ENCODE measurements at regions not wholly inside any gene's neighbourhood (a gene's known extent, or its start where the extent isn't known, plus 50 kb on each side); places are given as distances from the start of the nearest gene placed in this dataset.

DNA sequence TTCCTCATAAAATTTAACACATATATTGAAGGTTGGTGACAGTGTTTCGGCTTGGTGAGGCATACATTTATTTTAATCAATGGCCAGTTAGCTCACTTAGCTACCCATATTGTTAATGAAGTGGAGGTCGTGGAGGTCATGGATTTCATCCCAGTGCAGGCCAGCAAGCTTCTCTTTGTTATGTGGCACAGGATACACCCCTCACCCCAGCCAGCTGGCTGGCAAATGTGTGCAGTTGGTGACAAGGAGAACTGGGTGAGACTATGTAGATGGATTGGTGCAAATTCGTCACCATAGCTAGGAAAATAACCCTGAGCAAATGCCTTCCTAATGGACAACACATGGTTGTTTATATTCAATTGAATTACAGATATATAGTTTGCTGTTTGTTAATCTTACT, 50.5 kb upstream of the FOXP2 start:
- WGBS: 58% methylated on average over 3 of the region's 3 CpGs
- Histone ChIP-seq H3K27me3 (ENCODE audit: control insufficient read depth in 4 of 4, insufficient read depth in 4 of 4, low read length in 3 of 4) (no peaks in the 10 kb centered on the region), H3K27ac (ENCODE audit: low read depth in 1 of 2, low read length in 2 of 2) (no peak overlapping the region), H3K36me3 (ENCODE audit: control insufficient read depth in 4 of 4, insufficient read depth in 3 of 4, low read depth in 1 of 4, low read length in 3 of 4) (no peaks in the 10 kb centered on the region), H3K9me3 (ENCODE audit: control insufficient read depth in 4 of 4, low read length in 3 of 4) (no peaks in the 10 kb centered on the region), H3K4me1 (ENCODE audit: control insufficient read depth in 4 of 4, insufficient read depth in 4 of 4, low read length in 3 of 4) (no peaks in the 10 kb centered on the region), H3K4me3 (ENCODE audit: low read depth in 1 of 3, low read length in 3 of 3) (no peak overlapping the region), H3K9ac (ENCODE audit: low read depth in 1 of 2, low read length in 2 of 2) (no peak overlapping the region)
- no peak for DNase-seq (ENCODE audit: low spot score)
- no peak for TF ChIP-seq SP1 (IDR thresholded peaks at IDR 0.05)
- TF ChIP-seq, protein P1, sequence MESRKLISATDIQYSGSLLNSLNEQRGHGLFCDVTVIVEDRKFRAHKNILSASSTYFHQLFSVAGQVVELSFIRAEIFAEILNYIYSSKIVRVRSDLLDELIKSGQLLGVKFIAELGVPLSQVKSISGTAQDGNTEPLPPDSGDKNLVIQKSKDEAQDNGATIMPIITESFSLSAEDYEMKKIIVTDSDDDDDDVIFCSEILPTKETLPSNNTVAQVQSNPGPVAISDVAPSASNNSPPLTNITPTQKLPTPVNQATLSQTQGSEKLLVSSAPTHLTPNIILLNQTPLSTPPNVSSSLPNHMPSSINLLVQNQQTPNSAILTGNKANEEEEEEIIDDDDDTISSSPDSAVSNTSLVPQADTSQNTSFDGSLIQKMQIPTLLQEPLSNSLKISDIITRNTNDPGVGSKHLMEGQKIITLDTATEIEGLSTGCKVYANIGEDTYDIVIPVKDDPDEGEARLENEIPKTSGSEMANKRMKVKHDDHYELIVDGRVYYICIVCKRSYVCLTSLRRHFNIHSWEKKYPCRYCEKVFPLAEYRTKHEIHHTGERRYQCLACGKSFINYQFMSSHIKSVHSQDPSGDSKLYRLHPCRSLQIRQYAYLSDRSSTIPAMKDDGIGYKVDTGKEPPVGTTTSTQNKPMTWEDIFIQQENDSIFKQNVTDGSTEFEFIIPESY (IDR thresholded peaks at IDR 0.05): no peak
- TF ChIP-seq RAD21 (IDR thresholded peaks at IDR 0.05): no peak
- no peak for TF ChIP-seq EGR1 (IDR thresholded peaks at IDR 0.05; ENCODE audit: low read depth in 2 of 2)
- TF ChIP-seq, protein P2, sequence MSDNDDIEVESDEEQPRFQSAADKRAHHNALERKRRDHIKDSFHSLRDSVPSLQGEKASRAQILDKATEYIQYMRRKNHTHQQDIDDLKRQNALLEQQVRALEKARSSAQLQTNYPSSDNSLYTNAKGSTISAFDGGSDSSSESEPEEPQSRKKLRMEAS (IDR thresholded peaks at IDR 0.05): no peak

DNA sequence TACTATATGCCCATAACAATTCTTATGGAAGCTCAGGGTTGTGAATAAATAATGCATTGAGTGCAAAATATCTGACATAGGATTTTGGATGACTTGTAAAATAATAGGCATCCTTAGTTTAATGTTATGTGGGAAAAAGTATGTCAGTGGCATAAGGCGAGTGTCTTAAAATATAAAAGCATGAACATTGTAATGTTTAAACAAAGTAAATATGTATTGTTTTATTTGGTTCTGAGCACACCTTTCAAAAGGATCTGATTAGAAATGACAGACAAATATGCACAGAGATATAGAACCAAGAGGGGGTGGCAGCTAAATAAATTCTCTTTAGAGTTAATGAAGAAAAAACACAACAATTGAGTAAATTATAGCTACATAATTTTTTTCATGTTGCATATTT, 51.3 kb upstream of the FOXP2 start:
- Histone ChIP-seq H3K36me3 (ENCODE audit: control insufficient read depth in 4 of 4, insufficient read depth in 3 of 4, low read depth in 1 of 4, low read length in 3 of 4) (no peaks in the 10 kb centered on the region), H3K4me1 (ENCODE audit: control insufficient read depth in 4 of 4, insufficient read depth in 4 of 4, low read length in 3 of 4) (no peaks in the 10 kb centered on the region), H3K27ac (ENCODE audit: low read depth in 1 of 2, low read length in 2 of 2) (no peak overlapping the region), H3K4me3 (ENCODE audit: low read depth in 1 of 3, low read length in 3 of 3) (no peak overlapping the region), H3K27me3 (ENCODE audit: control insufficient read depth in 4 of 4, insufficient read depth in 4 of 4, low read length in 3 of 4) (no peaks in the 10 kb centered on the region), H3K9ac (ENCODE audit: low read depth in 1 of 2, low read length in 2 of 2) (no peak overlapping the region), H3K9me3 (ENCODE audit: control insufficient read depth in 4 of 4, low read length in 3 of 4) (no peaks in the 10 kb centered on the region)
- TF ChIP-seq HNF4G (IDR thresholded peaks at IDR 0.05) (no peak), FOXA1 (IDR thresholded peaks at IDR 0.05) (no peak), JUND (IDR thresholded peaks at IDR 0.05) (no peak), NR2F2 (IDR thresholded peaks at IDR 0.05) (no peak), YY1 (IDR thresholded peaks at IDR 0.05) (no peak), SP1 (IDR thresholded peaks at IDR 0.05) (no peak), TAF1 (conservative IDR thresholded peaks at IDR 0.05) (no peak), RAD21 (IDR thresholded peaks at IDR 0.05) (no peak), HNF4A (conservative IDR thresholded peaks at IDR 0.05) (no peak)
- TF ChIP-seq, protein P3, sequence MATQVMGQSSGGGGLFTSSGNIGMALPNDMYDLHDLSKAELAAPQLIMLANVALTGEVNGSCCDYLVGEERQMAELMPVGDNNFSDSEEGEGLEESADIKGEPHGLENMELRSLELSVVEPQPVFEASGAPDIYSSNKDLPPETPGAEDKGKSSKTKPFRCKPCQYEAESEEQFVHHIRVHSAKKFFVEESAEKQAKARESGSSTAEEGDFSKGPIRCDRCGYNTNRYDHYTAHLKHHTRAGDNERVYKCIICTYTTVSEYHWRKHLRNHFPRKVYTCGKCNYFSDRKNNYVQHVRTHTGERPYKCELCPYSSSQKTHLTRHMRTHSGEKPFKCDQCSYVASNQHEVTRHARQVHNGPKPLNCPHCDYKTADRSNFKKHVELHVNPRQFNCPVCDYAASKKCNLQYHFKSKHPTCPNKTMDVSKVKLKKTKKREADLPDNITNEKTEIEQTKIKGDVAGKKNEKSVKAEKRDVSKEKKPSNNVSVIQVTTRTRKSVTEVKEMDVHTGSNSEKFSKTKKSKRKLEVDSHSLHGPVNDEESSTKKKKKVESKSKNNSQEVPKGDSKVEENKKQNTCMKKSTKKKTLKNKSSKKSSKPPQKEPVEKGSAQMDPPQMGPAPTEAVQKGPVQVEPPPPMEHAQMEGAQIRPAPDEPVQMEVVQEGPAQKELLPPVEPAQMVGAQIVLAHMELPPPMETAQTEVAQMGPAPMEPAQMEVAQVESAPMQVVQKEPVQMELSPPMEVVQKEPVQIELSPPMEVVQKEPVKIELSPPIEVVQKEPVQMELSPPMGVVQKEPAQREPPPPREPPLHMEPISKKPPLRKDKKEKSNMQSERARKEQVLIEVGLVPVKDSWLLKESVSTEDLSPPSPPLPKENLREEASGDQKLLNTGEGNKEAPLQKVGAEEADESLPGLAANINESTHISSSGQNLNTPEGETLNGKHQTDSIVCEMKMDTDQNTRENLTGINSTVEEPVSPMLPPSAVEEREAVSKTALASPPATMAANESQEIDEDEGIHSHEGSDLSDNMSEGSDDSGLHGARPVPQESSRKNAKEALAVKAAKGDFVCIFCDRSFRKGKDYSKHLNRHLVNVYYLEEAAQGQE (IDR thresholded peaks at IDR 0.05): no peak
- WGBS: 94% methylated on average over 1 of the region's 1 CpG
- no peak for DNase-seq (ENCODE audit: low spot score)

GRCh38 chr7:114358911-114359310, 55.7 kb upstream of the FOXP2 start:
- 95% methylated on average over 2 of the region's 2 CpGs for WGBS
- Histone ChIP-seq H3K27me3 (ENCODE audit: control insufficient read depth in 4 of 4, insufficient read depth in 4 of 4, low read length in 3 of 4) (no peaks in the 10 kb centered on the region), H3K4me1 (ENCODE audit: control insufficient read depth in 4 of 4, insufficient read depth in 4 of 4, low read length in 3 of 4) (no peaks in the 10 kb centered on the region), H3K4me3 (ENCODE audit: low read depth in 1 of 3, low read length in 3 of 3) (no peak overlapping the region), H3K9ac (ENCODE audit: low read depth in 1 of 2, low read length in 2 of 2) (no peak overlapping the region), H3K9me3 (ENCODE audit: control insufficient read depth in 4 of 4, low read length in 3 of 4) (no peaks in the 10 kb centered on the region), H3K36me3 (ENCODE audit: control insufficient read depth in 4 of 4, insufficient read depth in 3 of 4, low read depth in 1 of 4, low read length in 3 of 4) (no peaks in the 10 kb centered on the region), H3K27ac (ENCODE audit: low read depth in 1 of 2, low read length in 2 of 2) (no peak overlapping the region)
- TF ChIP-seq TAF1 (conservative IDR thresholded peaks at IDR 0.05): no peak
- no peak for DNase-seq (ENCODE audit: low spot score)

Measured in liver (tissue), 7 donors.